ENCODE measurements at regions not wholly inside any gene's neighbourhood (a gene's known extent, or its start where the extent isn't known, plus 50 kb on each side); places are given as distances from the start of the nearest gene placed in this dataset.
"Not testable (repeated sequence)": the region's sequence is repeated elsewhere in the genome, so short reads cannot be mapped to it uniquely, and the experiment has no call there.

- Histone ChIP-seq H3K4me3 (ENCODE audit: low read depth, low read length) (no peak overlapping the region), H3K27me3 (replicated peaks) (no peaks in the 10 kb centered on the region), H3K27ac (no peak overlapping the region), H3K36me3 (replicated peaks) (no peaks in the 10 kb centered on the region)
- DNase-seq: no peak
- in situ Hi-C loops (cut with HindIII; ENCODE audit: low pct_ligation_motif_present, low sequenced_read_pairs): no loop called here
- no peak for TF ChIP-seq CTCF (IDR thresholded peaks at IDR 0.05; ENCODE audit: low read depth, low read length, missing control alignments)
Observed at GRCh38 chrX:112424166-112424565, 255.6 kb downstream of the LHFPL1 start.

DNA sequence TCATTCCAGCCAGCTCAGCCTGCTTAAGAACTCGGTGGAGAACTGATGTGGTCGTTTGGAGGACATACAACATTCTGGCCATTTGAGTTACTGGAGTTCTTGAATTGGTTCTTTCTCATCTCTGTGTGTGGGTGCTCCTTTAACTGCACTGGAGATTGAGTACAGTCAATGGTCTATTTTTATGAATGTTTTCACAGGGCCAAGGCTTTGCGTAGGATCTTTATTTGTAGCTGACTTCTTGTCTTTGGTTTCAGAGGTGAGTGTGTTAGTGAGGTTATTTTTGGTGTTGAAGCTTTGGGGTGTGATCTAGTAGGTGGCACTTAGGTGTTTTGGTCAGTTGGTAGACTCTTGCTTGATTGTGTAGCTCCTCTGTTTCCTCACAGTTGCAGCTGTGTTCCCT lies 288.4 kb downstream of the LHFPL1 start:
- H3K4me3 ChIP-seq (ENCODE audit: low read depth, low read length): no peak overlapping the region
- H3K27ac ChIP-seq: no peak overlapping the region
- no peak for TF ChIP-seq CTCF (IDR thresholded peaks at IDR 0.05; ENCODE audit: low read depth, low read length, missing control alignments)
- H3K27me3 ChIP-seq (replicated peaks): no peaks in the 10 kb centered on the region
- no peak for DNase-seq
- in situ Hi-C loops (cut with HindIII; ENCODE audit: low pct_ligation_motif_present, low sequenced_read_pairs): no loop called here
- no peaks in the 10 kb centered on the region for H3K36me3 ChIP-seq (replicated peaks)

GRCh38 chrX:112381649-112382298 lies 298.0 kb downstream of the LHFPL1 start:
- H3K36me3 ChIP-seq (replicated peaks); H3K27ac ChIP-seq; H3K4me3 ChIP-seq (ENCODE audit: low read depth, low read length); DNase-seq; H3K27me3 ChIP-seq (replicated peaks); in situ Hi-C loops (cut with HindIII; ENCODE audit: low pct_ligation_motif_present, low sequenced_read_pairs): not testable (repeated sequence)

DNA sequence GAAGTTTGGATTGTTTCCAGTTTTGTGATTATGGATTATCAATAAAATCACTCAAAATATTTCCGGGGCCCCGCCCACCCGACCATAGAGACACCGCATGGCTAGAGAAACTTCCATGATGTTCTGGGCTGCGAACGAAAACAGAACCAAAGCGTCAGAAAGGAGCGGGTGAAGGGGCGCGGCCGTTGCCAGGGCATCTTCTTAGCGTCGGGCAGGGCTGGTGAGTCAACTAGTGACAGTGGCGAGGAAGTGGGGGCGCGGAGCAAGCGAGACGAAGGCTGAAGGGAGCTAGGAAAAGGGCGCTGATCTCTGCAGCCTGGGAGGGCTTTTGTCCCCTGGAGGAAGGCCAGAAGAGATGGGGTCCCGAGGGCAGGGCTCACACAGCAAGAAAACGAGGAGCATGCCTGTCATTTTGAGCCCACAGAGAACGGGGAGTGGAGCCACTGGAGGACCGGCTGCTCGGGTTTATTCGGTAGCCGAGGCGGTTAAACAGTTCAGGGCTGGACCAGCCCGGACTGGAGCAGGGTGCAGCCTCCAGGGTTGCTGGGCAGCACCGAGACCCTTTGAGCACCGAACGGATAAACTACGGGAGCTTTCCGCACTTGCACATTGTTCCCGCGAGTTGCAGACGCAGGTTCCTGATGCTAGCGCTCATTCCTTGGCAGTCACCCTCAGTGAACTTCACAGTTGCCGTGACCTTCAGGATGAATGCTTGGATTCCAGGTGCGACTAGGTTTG lies 298.1 kb upstream of the TRPC5 start:
- Histone ChIP-seq H3K27ac (no peak overlapping the region), H3K4me3 (ENCODE audit: low read depth, low read length) (no peak overlapping the region), H3K27me3 (replicated peaks) (no peaks in the 10 kb centered on the region), H3K36me3 (replicated peaks) (no peaks in the 10 kb centered on the region)
- TF ChIP-seq CTCF (IDR thresholded peaks at IDR 0.05; ENCODE audit: low read depth, low read length, missing control alignments): no peak
- in situ Hi-C loops (cut with HindIII; ENCODE audit: low pct_ligation_motif_present, low sequenced_read_pairs): no loop called here
- no peak for DNase-seq

GRCh38 chrX:112377481-112377880 lies 294.9 kb upstream of the TRPC5 start:
- Histone ChIP-seq H3K4me3 (ENCODE audit: low read depth, low read length) (no peak overlapping the region), H3K36me3 (replicated peaks) (no peaks in the 10 kb centered on the region), H3K27ac (no peak overlapping the region), H3K27me3 (replicated peaks) (no peaks in the 10 kb centered on the region)
- no peak for TF ChIP-seq CTCF (IDR thresholded peaks at IDR 0.05; ENCODE audit: low read depth, low read length, missing control alignments)
- in situ Hi-C loops (cut with HindIII; ENCODE audit: low pct_ligation_motif_present, low sequenced_read_pairs): no loop called here
- DNase-seq: no peak

DNA sequence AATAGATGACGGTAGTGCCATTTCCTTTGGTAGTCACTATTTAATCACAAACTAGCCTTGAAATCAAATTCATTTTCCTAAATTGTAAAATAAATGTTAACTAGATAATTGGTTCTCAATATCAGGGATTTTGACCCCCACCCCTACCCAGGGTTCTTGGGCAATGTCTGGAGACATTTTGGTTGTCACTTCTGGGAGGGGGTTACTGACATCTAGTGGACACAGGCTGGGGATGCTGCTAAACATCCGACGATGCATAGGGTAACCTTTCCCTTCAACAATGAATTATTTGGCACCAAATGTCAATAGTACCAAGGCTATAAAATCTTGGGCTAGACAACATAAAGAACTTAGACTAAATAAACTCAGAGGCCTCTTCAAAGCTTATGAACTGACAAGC lies 285.8 kb upstream of the TRPC5 start:
- Histone ChIP-seq H3K27me3 (replicated peaks) (no peaks in the 10 kb centered on the region), H3K4me3 (ENCODE audit: low read depth, low read length) (no peak overlapping the region), H3K27ac (no peak overlapping the region), H3K36me3 (replicated peaks) (no peaks in the 10 kb centered on the region)
- peak; percentile 13 for TF ChIP-seq CTCF (IDR thresholded peaks at IDR 0.05; ENCODE audit: low read depth, low read length, missing control alignments)
- no peak for DNase-seq
- in situ Hi-C loops (cut with HindIII; ENCODE audit: low pct_ligation_motif_present, low sequenced_read_pairs): no loop called here
